DOHH2 (cell line): ENCODE measurements at regions not wholly inside any gene's neighbourhood (a gene's known extent, or its start where the extent isn't known, plus 50 kb on each side); places are given as distances from the start of the nearest gene placed in this dataset.

Source experiments
- H3F3A ChIP-seq: fragments of 200-600 bp; sonication (generic), shearing (Covaris generic); 2 replicates; pipeline ENCODE4 v1.6.0; 2016; ENCODE audit warnings: antibody characterized with exemption, mild to moderate bottlenecking; ENCODE audit not compliant: control insufficient read depth, insufficient read depth
- H3K27ac ChIP-seq: fragments of 200-600 bp; sonication (generic); 2 replicates; pipeline ENCODE4 v1.5.1; 2014; ENCODE audit warnings: low read depth, mild to moderate bottlenecking, low read length, moderate library complexity
- H3K27me3 ChIP-seq: fragments of 200-600 bp; sonication (generic); 2 replicates; pipeline ENCODE4 v1.6.1; 2014; ENCODE audit warnings: mild to moderate bottlenecking, low read length, mixed read lengths; ENCODE audit not compliant: control insufficient read depth
- H3K36me3 ChIP-seq: fragments of 200-600 bp; sonication (generic); 2 replicates; pipeline ENCODE4 v1.6.1; 2014; ENCODE audit warnings: mild to moderate bottlenecking, low read length, moderate library complexity, mixed read lengths; ENCODE audit not compliant: control insufficient read depth
- H3K4me1 ChIP-seq: fragments of 200-600 bp; sonication (generic); 2 replicates; pipeline ENCODE4 v1.6.1; 2014; ENCODE audit warnings: mild to moderate bottlenecking, low read length, mixed read lengths; ENCODE audit not compliant: control insufficient read depth
- H3K4me2 ChIP-seq: fragments of 200-600 bp; sonication (generic); 2 replicates; pipeline ENCODE4 v1.6.0; 2014; ENCODE audit warnings: mild to moderate bottlenecking, low read length, moderate library complexity
- H3K4me3 ChIP-seq: fragments of 200-600 bp; sonication (generic); 2 replicates; pipeline ENCODE4 v1.5.1; 2014; ENCODE audit warnings: mild to moderate bottlenecking, low read length, mixed read lengths
- H3K79me2 ChIP-seq: fragments of 200-600 bp; sonication (generic); 2 replicates; pipeline ENCODE4 v1.6.1; 2014; ENCODE audit warnings: mild to moderate bottlenecking, low read length, mixed read lengths; ENCODE audit not compliant: control insufficient read depth
- H3K9me2 ChIP-seq: fragments of 200-600 bp; sonication (generic); replicated peaks from 2 replicates; pipeline ENCODE4 v1.6.1; 2014; ENCODE audit warnings: mild to moderate bottlenecking, low read length, mixed read lengths; ENCODE audit not compliant: control insufficient read depth
- H3K9me3 ChIP-seq: fragments of 200-600 bp; sonication (generic); 2 replicates; pipeline ENCODE4 v1.6.1; 2014; ENCODE audit warnings: antibody characterized with exemption, low read length, mixed read lengths; ENCODE audit not compliant: control insufficient read depth, insufficient read depth
- H4K20me1 ChIP-seq: fragments of 200-600 bp; sonication (generic); 2 replicates; pipeline ENCODE4 v1.6.0; 2014; ENCODE audit warnings: low read depth, mild to moderate bottlenecking, antibody characterized with exemption, low read length, moderate library complexity; ENCODE audit not compliant: control insufficient read depth, insufficient read depth
- EZH2phosphoT487 ChIP-seq: fragments of 200-600 bp; sonication (generic); IDR thresholded peaks from 2 replicates; pipeline ENCODE4 v1.6.1; 2017; ENCODE audit warnings: borderline replicate concordance, mild to moderate bottlenecking, antibody characterized with exemption, low read length, moderate library complexity, mixed read lengths
- TF ChIP-seq, protein P1 (sequence below): fragments of 200-600 bp; sonication (generic); IDR thresholded peaks from one replicate; pipeline ENCODE4 v1.5.1; 2014; ENCODE audit warnings: antibody characterized with exemption, mild to moderate bottlenecking, low read depth, low read length; ENCODE audit not compliant: poor library complexity, severe bottlenecking

- no peak overlapping the region for H3K4me2 ChIP-seq
- H3K27me3 ChIP-seq: no peaks in the 10 kb centered on the region
- no peaks in the 10 kb centered on the region for H3K4me1 ChIP-seq
- H3K36me3 ChIP-seq: no peaks in the 10 kb centered on the region
- no peaks in the 10 kb centered on the region for H4K20me1 ChIP-seq
- no peaks in the 10 kb centered on the region for H3K9me3 ChIP-seq
- TF ChIP-seq, protein P1, sequence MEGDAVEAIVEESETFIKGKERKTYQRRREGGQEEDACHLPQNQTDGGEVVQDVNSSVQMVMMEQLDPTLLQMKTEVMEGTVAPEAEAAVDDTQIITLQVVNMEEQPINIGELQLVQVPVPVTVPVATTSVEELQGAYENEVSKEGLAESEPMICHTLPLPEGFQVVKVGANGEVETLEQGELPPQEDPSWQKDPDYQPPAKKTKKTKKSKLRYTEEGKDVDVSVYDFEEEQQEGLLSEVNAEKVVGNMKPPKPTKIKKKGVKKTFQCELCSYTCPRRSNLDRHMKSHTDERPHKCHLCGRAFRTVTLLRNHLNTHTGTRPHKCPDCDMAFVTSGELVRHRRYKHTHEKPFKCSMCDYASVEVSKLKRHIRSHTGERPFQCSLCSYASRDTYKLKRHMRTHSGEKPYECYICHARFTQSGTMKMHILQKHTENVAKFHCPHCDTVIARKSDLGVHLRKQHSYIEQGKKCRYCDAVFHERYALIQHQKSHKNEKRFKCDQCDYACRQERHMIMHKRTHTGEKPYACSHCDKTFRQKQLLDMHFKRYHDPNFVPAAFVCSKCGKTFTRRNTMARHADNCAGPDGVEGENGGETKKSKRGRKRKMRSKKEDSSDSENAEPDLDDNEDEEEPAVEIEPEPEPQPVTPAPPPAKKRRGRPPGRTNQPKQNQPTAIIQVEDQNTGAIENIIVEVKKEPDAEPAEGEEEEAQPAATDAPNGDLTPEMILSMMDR: no peak
- no peak for TF ChIP-seq EZH2phosphoT487
- no peak overlapping the region for H3K4me3 ChIP-seq
- H3K79me2 ChIP-seq: no peaks in the 10 kb centered on the region
- no peaks in the 10 kb centered on the region for H3F3A ChIP-seq
- no peaks in the 10 kb centered on the region for H3K9me2 ChIP-seq
- no peak overlapping the region for H3K27ac ChIP-seq
Observed at GRCh38 chr20:55693641-55694040, 311.7 kb downstream of the CBLN4 start.

GRCh38 chr20:55685841-55686240 is 319.5 kb downstream of the CBLN4 start:
- Histone ChIP-seq H3K36me3 (no peaks in the 10 kb centered on the region), H3K9me3 (no peaks in the 10 kb centered on the region), H3K27me3 (no peaks in the 10 kb centered on the region), H3K4me1 (no peaks in the 10 kb centered on the region), H3K27ac (no peak overlapping the region), H3K9me2 (no peaks in the 10 kb centered on the region), H3F3A (no peaks in the 10 kb centered on the region), H3K79me2 (no peaks in the 10 kb centered on the region), H3K4me3 (no peak overlapping the region), H4K20me1 (no peaks in the 10 kb centered on the region), H3K4me2 (no peak overlapping the region)
- no peak for TF ChIP-seq EZH2phosphoT487
- TF ChIP-seq, protein P1: no peak

GRCh38 chr20:55685425-55685824 is 319.9 kb downstream of the CBLN4 start:
- TF ChIP-seq, protein P1: no peak
- TF ChIP-seq EZH2phosphoT487: no peak
- H3K27me3 ChIP-seq: no peaks in the 10 kb centered on the region
- H3K4me2 ChIP-seq: no peak overlapping the region
- H3K4me1 ChIP-seq: no peaks in the 10 kb centered on the region
- H3K9me3 ChIP-seq: no peaks in the 10 kb centered on the region
- no peaks in the 10 kb centered on the region for H4K20me1 ChIP-seq
- H3K9me2 ChIP-seq: no peaks in the 10 kb centered on the region
- no peaks in the 10 kb centered on the region for H3F3A ChIP-seq
- H3K36me3 ChIP-seq: no peaks in the 10 kb centered on the region
- H3K4me3 ChIP-seq: no peak overlapping the region
- H3K27ac ChIP-seq: no peak overlapping the region
- no peaks in the 10 kb centered on the region for H3K79me2 ChIP-seq

GRCh38 chr20:55684578-55684977 is 320.7 kb downstream of the CBLN4 start:
- H3K36me3 ChIP-seq: no peaks in the 10 kb centered on the region
- no peaks in the 10 kb centered on the region for H3K79me2 ChIP-seq
- no peaks in the 10 kb centered on the region for H4K20me1 ChIP-seq
- no peaks in the 10 kb centered on the region for H3K9me2 ChIP-seq
- H3K4me1 ChIP-seq: no peaks in the 10 kb centered on the region
- H3K27ac ChIP-seq: no peak overlapping the region
- no peak overlapping the region for H3K4me3 ChIP-seq
- H3F3A ChIP-seq: no peaks in the 10 kb centered on the region
- TF ChIP-seq, protein P1: no peak
- no peak for TF ChIP-seq EZH2phosphoT487
- no peaks in the 10 kb centered on the region for H3K9me3 ChIP-seq
- no peak overlapping the region for H3K4me2 ChIP-seq
- no peaks in the 10 kb centered on the region for H3K27me3 ChIP-seq
